SW480 (cell line): ENCODE measurements at regions not wholly inside any gene's neighbourhood (a gene's known extent, or its start where the extent isn't known, plus 50 kb on each side); places are given as distances from the start of the nearest gene placed in this dataset.
A peak's percentile ranks its signal among the peaks of the same experiment; 100 is the strongest.

Source experiments
- DNase-seq: peaks from one replicate; pipeline ENCODE4 v3.0.0-alpha.2; 2016; ENCODE audit warnings: low spot score

DNA sequence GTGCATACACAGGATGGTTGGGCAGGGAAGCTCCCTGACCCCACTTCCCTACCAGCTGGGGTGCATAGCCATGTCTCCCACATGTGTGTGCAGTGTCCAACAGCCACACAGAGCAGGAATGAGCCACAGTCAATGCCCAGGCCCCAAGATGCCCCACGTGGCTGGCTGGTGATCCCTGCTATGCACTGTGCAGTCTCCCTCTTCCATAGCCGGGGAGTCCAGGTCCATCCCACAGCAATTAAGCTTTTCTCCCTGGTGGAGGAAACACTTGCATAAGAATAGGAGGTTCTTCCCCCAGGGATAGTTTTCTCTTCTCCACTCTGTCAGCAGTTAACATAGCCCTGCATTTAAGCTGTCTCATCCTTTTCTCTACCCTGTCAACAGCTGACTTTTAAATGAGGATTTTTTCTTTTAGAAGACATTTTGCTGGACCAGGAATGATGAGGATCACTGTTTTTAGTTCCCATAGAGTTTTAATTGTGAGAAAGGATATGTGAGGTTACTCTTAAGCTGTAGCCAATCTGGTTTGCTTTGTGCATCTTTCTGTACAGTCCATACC is 396.5 kb upstream of the VWC2 start:
- DNase-seq = no peak

DNA sequence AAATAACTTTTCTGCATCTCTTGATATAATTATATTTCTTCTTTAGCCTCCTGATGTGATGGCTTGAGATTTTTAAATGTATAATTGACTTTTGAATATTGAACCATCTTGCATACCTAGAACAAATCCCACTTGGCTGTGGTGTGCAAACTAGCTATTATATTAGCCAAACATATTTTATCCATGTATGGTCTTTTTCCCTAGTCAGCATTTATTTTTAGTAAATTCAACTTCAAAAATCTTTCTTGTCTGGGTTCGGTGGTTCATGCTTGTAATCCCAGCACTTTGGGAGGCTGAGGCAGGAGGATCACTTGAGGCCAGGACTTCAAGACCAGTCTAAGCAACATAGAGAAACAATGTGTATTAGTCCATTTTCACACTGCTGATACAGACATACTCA is 386.6 kb upstream of the VWC2 start:
- DNase-seq = no peak

DNA sequence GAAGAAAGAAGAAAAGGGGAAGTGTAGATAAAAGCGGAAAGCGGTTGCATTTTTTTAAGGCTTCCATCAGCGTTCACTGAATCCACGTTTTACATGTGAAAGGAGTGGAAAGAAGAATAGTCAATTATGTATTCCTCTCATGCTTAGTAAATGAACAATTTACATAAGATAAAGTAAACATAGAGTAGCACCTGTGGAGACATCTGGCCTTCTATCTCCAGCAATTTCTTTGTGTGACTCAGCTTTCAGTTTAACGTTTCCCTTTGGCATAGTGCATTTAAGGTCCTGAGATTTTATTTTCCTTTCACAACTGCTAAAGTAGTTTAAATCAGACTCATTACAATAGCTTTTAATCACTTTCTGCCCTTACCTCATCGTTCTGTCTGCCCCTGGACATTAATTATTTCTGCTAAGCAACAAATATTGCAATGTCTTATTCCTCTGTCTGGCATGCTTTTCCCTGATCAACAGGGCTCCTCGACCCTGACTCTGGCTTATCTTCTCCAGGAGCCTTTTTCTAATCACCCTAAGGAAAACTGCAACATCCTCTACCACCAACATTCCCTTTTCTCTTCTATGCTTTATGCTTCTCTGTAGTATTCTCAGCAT is 383.5 kb upstream of the VWC2 start:
- DNase-seq = no peak

DNA sequence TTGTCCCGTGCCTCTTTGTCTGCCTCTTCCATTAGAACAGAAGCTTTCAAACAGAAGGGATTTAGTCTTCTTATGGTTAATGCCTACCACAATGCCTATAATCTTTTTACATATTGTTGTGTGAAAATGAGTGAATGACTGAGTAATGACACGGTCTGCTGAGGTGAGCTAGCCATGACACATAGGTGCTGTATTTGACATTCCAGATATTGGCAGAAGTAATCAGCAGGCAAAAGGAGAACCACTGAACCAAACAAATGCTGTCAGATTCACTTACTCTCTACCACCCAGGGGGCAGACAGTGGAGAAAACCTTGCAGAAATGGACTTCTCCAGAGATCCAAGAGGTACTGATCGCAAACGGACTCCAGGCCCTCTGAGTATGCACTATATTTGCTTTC is 377.2 kb upstream of the VWC2 start:
- DNase-seq = no peak

DNA sequence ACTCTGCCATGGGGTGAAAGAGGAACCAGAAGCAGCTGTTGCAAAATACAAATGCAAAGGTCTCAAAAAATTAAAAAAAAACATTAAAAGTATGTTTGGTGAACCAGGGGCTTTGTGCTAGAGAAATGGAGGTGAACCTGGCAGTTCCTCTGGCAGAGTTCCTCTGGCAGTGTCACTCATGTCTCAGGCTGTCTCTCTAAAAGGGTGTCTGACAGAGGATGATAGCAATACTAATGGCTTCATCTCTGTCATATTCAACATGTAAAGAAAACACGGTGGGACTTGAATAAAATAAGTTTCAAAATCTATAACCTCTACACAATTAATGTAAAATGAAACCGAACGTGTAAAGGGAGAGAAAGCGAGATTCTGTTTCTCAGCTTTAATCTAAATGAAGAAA is 375.7 kb upstream of the VWC2 start:
- no peak for DNase-seq

DNA sequence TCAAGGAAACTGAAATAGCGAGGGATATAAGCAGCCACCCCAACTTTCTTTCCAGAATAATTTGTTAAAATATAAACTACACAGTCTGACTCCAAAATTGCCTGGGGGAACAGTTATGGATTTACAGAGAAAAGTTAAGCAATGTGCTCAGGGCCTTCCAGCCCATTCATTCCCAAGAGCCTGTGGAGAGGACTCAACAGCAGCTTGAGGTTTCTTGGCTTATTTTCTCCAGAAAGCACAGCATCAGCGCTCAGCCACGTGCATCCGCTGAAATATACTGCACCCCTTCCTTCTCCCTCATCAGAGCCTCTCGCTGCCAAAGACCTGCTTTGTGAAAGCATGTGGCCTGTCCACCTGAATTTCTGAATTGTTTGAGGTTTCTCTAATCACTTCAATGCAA is 375.2 kb upstream of the VWC2 start:
- no peak for DNase-seq

DNA sequence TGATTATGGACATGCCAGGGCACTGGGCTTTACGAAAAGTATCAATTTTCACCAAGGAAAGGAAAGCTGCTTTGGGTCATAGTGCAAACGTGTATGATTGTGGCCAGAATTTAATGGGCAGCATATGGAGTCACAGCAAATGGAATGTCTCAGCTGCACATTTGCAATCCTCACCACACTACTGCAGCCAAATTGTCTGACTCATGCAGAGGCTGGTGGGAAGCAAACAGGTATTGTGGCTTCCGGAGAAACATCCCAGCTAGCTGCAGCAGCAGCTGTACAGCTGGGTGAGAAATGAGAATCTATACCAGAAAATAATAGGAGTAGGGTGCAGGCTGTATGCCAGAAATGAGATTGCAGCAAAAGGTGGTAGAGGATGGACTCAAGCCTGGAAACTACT is 374.7 kb upstream of the VWC2 start:
- DNase-seq = peak; percentile 69

DNA sequence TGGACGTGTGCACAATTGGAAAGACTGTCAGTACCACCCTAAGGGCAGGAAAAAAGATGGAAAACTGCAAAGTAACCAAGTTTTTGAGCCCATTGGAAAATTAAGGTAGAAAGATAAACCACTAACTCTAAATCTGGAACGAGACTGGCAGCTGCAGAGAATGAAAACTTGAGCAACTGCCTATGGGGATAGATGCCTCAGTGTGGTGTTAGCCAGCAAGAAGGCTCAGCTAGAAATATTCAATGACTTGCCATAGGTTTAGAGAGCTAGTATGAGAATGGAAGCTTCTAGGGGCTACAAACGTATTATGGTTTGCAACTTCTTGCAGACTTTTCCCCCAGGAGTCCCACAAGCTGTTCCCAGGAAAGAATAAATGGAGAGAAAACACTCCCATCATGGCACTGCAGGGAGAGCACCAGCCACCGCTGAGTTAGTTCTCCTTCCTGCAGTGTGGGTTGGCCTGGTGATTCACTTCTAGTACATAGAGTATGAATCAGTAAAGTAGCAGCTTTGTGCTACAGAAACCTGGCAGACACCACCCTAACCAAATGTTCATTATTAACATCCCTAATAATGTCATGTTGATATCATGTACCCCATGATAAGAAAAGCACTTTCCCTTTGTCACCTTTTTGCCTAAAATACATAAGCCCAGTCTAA is 372.4 kb upstream of the VWC2 start:
- DNase-seq = no peak

DNA sequence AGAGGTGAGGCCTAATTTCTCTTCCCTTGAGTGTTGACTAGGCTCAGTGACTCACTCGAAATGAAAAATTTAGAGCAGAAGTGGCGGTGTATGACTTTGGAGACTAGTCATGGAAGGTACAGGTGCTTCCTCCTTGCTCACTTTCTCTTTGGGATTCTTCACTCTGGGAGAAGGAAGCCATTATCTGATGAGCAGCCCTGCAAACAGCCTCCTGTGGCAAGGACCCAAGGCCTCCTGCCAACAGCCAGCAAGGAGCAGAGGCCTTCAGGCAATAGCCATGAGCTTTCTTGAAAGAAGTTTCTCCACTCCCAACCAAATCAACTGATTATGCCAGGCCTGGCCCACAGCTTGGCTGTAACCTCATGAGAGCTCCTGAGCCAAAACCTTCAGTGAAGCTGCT is 369.6 kb upstream of the VWC2 start:
- no peak for DNase-seq

DNA sequence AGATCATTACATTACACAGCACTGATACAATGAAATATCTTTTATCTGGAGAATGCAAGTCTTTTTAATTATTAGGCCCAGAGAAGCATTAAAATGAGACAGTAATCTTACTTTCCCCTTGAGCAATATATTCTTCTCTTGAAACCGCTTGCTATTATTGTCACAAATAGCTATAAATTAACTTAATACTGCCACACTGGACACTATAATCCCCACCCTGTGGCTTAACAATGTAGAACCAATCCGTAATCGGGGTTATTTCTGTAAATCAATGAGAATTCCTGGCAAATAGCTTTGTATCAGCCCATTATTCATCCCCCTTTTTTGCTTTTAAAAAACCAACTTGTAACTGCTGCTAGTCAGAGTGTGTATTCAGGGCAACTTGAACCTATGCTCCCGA is 366.2 kb upstream of the VWC2 start:
- no peak for DNase-seq

DNA sequence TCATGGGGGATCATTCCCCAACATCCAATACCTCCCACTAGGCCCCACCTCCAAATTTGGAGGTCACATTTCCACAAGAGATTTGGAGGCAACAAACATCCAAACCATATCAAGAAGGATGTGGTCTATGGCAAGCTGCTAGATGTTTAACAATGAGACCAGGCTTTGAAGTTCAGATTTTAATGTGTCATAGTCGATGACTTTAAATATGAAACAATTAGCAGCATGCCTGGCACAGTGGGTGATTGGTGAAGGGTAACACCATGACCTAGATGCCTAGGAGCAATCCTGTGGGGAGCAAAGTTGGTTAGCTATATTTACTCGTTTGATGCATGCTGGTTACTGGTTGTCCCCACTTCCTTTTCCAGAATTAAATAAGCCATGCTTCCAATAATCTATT is 356.4 kb upstream of the VWC2 start:
- peak; percentile 51 for DNase-seq

DNA sequence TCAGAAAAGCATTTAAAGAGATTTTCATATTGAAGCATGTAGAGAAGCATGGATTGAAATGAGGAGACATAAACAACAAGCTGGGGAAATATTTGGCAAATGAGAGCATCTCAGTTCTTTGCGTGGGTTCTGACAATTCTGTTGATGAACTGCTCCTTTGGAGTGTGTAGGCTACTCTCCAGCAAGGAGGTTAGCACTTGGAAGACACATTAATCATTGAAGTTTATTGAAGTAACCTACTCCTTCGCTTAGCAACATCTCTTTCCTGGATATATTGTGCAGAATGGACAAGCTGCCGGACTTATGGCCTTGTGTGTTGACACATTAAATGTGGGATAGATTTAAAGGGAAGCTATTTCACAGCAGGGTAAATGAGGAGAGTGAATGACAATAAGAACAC is 354.5 kb upstream of the VWC2 start:
- no peak for DNase-seq

DNA sequence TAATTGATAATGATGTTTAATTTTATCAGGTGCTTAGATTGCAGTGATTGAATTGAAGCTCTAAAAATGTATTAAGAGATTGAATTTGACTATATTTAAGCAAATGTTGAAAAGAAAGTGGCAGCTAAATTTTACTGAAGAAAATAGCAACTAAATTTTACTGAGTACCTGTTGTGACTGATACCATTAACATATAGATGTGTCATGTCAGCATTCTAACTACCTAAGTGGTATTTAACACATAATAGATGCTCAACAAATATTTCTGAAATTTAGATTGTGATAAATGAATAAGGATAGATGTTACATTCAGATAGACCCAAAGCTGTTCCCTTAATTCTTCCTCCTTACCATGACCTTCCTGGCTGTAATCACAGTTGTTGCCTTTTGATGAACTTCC is 350.9 kb upstream of the VWC2 start:
- DNase-seq = no peak

DNA sequence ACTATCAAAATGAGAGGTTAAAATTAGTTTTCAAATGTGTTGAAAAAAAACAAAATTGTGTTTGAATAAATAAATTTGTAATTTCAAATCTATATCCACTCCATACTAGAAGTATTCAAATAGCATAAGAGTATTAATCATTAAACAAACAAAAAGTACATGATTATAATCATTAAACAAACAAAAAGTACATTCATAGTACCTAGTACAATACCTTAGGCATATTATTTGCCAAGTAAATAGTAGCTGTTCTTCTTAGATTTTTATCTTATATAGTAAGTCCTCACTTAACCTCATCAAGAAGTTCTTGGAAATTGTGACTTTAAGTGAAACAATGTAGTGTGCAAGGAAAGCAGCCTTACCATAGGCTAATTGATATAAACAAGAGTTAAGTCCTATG is 349.3 kb upstream of the VWC2 start:
- no peak for DNase-seq

DNA sequence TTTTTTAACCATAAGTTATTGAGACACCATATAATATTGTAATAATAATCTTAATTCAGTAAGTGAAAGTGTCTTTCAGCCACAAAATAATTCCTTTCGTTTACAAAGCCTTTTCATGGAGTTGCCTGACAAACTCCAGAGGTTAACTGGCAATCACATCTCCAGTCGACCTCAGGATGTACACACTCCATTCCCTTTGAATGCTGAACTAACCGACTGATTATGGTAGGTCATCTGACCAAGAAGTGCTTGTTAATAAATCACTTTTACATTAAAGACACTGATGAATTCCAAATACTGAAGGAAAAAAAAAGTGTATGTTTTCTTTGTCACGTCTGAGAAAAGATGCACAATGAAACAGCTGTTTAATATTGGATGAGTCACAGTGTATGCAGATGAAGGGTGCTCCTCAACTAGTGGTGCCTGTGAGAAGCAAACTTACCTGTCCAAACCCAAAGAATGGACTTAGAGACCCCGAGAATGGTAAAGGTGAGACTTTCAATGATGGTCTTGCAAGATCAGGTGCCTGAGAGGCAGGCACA is 348.1 kb upstream of the VWC2 start:
- no peak for DNase-seq

DNA sequence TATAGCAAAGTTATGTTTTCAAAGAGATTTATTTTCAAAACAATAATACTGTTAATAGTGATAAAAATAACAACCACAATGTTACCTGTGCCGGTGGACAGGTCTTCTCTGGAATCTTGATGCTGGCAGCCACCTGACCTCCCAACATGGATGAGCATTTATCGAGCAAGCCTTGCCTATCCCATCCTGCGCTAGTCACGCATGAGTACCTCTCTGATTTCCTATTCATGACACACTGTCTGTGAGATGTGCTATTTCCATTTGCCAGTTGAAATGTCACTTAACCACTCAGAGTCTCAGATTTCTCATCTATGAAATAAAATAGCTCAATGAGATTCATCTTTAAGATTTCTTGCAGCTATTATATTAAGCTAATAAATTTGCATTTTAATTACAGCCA is 341.2 kb upstream of the VWC2 start:
- DNase-seq = no peak

DNA sequence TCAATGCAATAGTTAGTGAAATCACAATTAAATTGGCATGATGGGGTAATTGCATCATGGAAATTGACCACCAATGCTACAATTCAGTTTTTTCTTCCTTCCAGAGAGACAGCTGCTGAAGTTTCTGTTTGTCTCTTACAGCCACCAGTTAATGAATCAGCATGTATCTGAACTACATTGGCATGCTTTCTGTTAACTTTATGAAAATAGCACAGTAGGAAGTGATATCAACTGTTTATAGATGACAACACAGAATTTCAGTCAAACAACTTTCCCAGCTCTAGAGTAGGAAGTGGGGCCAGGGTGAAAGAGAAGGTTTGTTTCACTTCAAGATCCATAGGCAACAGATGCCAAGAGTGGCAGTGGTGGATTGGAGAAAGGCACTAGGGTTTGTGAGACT is 339.6 kb upstream of the VWC2 start:
- no peak for DNase-seq

DNA sequence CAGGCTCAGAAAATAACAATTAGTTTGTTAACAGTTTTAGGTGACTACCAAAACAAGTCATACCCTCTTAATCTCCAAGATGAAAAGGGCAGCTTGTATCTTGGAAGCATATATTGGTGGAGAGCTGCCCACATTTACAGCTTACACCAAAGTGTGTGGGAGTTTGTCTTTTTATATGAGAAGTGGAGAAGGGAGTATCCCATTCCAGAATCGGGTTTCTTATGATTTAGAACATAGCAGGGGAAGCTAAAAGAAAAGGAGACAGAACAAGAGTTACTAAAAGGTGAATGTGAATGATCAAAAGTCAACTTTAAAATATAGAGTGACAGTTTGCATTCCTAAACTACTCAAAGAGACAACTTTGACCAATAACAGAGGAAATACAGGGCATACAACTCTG is 338.6 kb upstream of the VWC2 start:
- no peak for DNase-seq

DNA sequence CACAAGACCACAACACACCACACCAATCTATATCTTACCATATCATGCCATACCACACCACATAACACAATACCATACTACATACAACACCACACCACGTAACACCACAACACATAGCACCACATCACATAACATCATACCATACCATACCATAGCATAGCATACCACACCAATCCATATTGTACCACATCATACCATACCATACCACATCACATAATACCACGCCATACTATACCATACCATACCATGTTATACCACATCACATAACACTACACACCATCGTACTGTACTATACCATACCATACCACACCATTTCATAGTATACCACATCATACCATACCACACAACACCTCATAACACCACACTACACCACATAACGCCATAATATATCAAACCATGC is 335.2 kb upstream of the VWC2 start:
- DNase-seq = no peak

DNA sequence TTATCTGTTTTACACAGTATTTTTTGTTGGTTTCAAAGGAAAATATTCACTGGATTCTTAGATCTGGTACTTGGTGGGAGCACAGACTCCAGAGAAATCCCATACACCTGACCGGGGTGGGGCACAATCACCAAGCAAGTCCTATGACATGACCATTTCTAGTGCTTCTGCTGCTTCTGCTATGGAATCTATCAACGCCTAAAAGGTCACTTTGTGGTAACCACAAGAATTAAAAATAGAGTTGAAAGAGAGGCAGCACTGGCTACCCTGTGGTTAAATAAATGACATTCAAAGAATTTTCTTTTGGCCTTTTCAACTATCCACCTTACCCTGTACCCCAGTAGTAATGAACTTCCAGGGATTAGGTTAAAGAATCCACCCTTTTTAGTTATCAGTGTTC is 329.9 kb upstream of the VWC2 start:
- DNase-seq = peak; percentile 17

DNA sequence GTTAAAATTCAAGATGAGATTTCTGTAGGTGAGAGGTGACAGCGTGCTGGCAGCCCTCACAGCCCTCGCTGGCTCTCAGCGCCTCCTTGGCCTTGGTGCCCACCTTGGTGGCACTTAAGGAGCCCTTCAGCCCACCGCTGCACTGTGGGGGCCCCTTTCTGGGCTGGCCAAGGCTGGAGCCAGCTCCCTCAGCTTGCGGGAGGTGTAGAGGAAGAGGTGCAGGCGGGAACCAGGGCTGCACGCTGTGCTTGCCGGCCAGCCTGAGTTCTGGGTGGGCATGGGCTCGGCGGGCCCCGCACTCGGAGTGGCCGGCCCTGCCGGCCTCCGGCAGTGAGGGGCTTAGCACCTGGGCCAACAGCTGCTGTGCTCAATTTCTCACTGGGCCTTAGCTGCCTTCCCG is 320.0 kb upstream of the VWC2 start:
- no peak for DNase-seq

DNA sequence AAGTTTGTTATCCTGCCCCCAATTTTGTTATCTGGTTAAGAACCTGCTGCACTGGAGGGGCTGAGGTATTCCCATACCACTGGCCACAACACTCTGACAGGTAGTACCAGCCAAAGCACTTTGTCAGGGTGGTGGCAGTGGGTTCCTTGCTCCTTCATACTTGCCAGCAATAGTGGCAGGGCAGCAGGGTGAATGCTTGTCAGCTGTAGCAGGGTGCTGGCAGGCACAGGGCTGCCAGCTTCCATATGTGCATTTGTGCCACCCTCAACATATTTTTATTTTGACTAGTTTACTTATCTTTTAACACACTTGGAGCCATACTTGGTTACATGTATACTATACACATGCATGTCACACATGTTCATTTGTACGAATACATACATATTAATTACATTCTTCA is 294.0 kb upstream of the VWC2 start:
- DNase-seq = no peak

DNA sequence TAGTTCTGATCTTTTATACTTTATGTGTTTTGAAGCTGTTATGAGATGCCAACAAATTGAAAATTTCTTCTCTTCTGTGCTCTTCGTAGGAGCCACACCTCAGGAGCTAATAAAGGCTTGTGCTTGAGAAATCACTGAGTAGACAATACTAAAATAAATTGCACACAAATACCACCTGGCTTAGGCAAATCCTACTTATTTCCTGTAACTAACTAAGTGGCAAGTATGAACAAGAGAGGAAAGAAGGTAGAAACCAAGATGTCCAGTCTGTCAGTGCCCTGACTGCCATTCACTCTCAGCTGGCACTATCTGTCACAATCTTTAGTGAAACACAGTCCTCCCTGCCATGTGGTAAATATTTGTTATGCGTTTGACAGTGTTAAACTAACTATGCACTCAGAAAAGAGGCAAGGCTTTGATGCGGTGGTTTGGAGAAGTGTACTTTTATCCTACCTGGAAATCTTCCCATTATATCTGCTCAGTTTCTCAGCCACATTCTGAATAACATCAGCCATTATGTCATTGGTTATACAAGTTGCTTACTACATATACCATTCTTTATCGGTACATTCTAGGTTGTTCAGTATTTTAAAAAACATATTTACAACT is 293.4 kb upstream of the VWC2 start:
- DNase-seq = no peak
